Ovary (tissue), 7 donors: ENCODE measurements at regions not wholly inside any gene's neighbourhood (a gene's known extent, or its start where the extent isn't known, plus 50 kb on each side); places are given as distances from the start of the nearest gene placed in this dataset.
"Not testable (repeated sequence)": the region's sequence is repeated elsewhere in the genome, so short reads cannot be mapped to it uniquely, and the experiment has no call there.

Experiments
- DNase-seq, 5 donors: peaks; one replicate each; pipeline ENCODE4 v3.0.0-alpha.2; 2019 to 2020
- H3K27ac ChIP-seq, 2 donors: fragments of 200-600 bp; one replicate each; pipeline versions ENCODE4 v1.5.1 to v1.8.0; 2019 to 2022
- H3K27me3 ChIP-seq: fragments of 200-600 bp; one replicate; pipeline ENCODE4 v1.8.0; 2022
- H3K36me3 ChIP-seq: fragments of 200-600 bp; sonication (generic); one replicate; pipeline ENCODE4 v1.5.1; 2019
- H3K4me1 ChIP-seq: one replicate; pipeline ENCODE4 v1.8.1; 2013; ENCODE audit warnings: mild to moderate bottlenecking, moderate library complexity; ENCODE audit not compliant: insufficient read depth
- H3K4me3 ChIP-seq: fragments of 200-600 bp; sonication (generic); one replicate; pipeline ENCODE4 v1.5.1; 2017
- H3K9me3 ChIP-seq, 2 donors: fragments of 200-600 bp in 1 of 2; sonication (generic) in 1 of 2; one replicate each; pipeline versions ENCODE4 v1.5.1 to v1.8.1; 2013 to 2019; ENCODE audit warnings: mild to moderate bottlenecking in 1 of 2, moderate library complexity in 1 of 2
- EP300 ChIP-seq: sonication (generic); formaldehyde crosslinking; IDR thresholded peaks from one replicate; pipeline ENCODE4 v1.6.1; 2017; ENCODE audit warnings: antibody characterized with exemption
- POLR2A ChIP-seq: fragments of 450-650 bp; IDR thresholded peaks from one replicate; pipeline ENCODE4 v1.6.1; 2017; ENCODE audit warnings: antibody characterized with exemption, mild to moderate bottlenecking, moderate library complexity
- WGBS, 3 donors: extraction: QIAGEN DNeasy Blood & Tissue Kit in 1 of 3; methylation state at CpG; one replicate each; pipeline versions ENCODE4 v1.1.5 to v1.1.7; 2013 to 2017; 5-methylcytosine and 5-hydroxymethylcytosine counted together
- intact Hi-C, 4 donors: fragments of 100-400 bp; cut with DNase I; formaldehyde crosslinking; loops; one replicate each; pipeline versions ENCODE4 v1.11.0 to v1.15.1; 2022 to 2023
- TF ChIP-seq, protein P1 (sequence below), 3 donors: fragments of 450-650 bp in 2 of 3; fragments of 200-600 bp in 1 of 3; IDR thresholded peaks; one replicate each; pipeline versions ENCODE4 v1.5.1 to v1.8.0; 2016 to 2022; ENCODE audit warnings: antibody characterized with exemption in 3 of 3, mild to moderate bottlenecking in 1 of 3
- donor health status: DM: no; HTN: no; CAD: no; lungs with moderate emphysema.
- donor health status: DM: no; HTN: no; CAD: no.
- donor health status: Bipolar disorder and iron deficiency.
- donor health status: DM: no; HTN: no; CAD: no.
- donor health status: DM: yes; HTN: yes; CAD: no.

DNA sequence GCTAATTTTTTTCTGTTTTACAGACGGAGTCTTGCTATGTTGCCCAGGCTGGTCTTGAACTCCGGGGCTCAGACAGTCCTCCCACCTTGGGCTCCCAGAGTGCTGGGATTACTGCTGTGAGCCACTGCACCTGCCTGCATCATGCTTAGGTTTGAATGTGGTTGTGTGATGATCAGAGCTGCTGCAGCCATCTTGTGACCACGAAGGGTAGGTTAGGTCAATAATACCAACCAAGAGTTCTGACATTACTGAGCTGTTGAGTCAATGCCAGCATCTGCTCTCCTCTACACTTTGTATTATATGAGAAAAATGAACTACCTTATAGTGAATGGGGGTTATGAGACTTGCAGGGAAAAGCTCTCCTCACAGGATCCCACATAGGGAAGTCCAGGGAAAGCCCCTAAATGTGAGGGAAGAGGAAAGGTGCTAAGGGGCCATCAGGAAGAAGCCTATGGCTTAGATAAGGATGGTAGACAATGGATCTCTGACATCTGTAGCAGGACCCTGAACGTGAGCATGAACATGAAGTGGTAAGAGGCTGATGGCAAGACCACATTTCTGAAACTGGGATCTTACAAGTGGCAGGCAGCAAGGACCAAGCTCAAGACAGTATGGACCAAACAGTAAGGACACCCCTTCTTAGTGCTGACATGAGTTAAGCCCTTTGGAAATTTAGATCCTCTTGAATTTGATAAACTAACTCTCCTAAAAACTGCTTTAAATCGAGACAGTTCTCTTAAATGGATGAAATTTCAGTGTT is 75.7 kb upstream of the ZNF169 start:
- Histone ChIP-seq H3K27ac (no peak overlapping the region), H3K27me3 (no peaks in the 10 kb centered on the region), H3K36me3 (no peaks in the 10 kb centered on the region), H3K9me3 (no peaks in the 10 kb centered on the region), H3K4me1 (peaks cover 5% of the 10 kb centered on the region), H3K4me3 (no peak overlapping the region)
- TF ChIP-seq POLR2A = no peak
- TF ChIP-seq, protein P1, sequence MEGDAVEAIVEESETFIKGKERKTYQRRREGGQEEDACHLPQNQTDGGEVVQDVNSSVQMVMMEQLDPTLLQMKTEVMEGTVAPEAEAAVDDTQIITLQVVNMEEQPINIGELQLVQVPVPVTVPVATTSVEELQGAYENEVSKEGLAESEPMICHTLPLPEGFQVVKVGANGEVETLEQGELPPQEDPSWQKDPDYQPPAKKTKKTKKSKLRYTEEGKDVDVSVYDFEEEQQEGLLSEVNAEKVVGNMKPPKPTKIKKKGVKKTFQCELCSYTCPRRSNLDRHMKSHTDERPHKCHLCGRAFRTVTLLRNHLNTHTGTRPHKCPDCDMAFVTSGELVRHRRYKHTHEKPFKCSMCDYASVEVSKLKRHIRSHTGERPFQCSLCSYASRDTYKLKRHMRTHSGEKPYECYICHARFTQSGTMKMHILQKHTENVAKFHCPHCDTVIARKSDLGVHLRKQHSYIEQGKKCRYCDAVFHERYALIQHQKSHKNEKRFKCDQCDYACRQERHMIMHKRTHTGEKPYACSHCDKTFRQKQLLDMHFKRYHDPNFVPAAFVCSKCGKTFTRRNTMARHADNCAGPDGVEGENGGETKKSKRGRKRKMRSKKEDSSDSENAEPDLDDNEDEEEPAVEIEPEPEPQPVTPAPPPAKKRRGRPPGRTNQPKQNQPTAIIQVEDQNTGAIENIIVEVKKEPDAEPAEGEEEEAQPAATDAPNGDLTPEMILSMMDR (IDR thresholded peaks at IDR 0.05) = no peak
- TF ChIP-seq EP300 = no peak
- no peak for DNase-seq
- WGBS, 3 donors = 91 to 93% (median 92%) methylated on average over 5 of the region's 5 CpGs
- intact Hi-C loops = no loop called here

DNA sequence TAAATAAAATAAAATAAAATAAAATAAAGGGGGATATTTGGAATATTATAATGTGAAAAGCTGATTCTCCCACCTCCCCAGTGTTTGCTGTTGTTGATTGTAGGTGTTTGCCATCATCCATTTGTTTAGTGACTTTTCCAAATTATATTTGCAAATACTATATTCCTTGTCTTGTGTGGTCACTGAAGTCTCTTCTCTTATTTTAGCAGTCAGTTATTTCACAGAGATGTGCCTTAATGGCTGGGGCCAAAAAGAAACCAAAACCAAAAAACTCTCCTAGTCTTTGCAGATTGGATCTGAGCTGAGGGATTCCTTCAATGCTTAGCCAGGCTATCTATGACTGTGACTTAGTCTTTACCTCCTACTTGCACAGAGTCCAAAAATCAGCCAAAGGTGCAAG is 70.9 kb upstream of the ZNF169 start:
- Histone ChIP-seq H3K27me3 (no peaks in the 10 kb centered on the region), H3K4me1 (no peaks in the 10 kb centered on the region), H3K4me3 (no peak overlapping the region), H3K36me3 (no peaks in the 10 kb centered on the region), H3K27ac (no peak overlapping the region), H3K9me3 (no peaks in the 10 kb centered on the region)
- TF ChIP-seq POLR2A (no peak), EP300 (no peak)
- TF ChIP-seq, protein P1 (IDR thresholded peaks at IDR 0.05) = no peak
- no peak for DNase-seq
- intact Hi-C loops = no loop called here

DNA sequence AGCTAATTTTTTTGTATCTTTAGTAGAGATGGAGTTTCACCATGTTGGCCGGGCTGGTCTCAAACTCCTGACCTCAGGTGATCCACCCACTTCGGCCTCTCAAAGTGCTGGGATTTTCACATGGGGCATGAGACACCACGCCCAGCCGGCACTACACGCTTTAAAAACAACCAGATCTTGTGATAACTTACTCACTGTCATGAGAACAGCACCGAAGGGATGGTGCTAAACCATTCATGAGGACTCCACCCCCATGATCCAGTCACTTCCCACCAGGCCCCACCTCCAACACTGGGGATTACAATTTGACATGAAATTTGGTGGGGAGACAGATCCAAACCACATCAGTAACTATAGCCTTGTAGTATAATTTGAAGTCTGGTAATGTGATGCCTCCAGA is 67.4 kb upstream of the ZNF169 start:
- intact Hi-C loops, H3K27me3 ChIP-seq, H3K4me1 ChIP-seq, H3K9me3 ChIP-seq, H3K4me3 ChIP-seq, H3K27ac ChIP-seq, DNase-seq, H3K36me3 ChIP-seq: not testable (repeated sequence)
- WGBS, 3 donors = 92 to 97% (median 96%) methylated on average over 6 of the region's 6 CpGs

DNA sequence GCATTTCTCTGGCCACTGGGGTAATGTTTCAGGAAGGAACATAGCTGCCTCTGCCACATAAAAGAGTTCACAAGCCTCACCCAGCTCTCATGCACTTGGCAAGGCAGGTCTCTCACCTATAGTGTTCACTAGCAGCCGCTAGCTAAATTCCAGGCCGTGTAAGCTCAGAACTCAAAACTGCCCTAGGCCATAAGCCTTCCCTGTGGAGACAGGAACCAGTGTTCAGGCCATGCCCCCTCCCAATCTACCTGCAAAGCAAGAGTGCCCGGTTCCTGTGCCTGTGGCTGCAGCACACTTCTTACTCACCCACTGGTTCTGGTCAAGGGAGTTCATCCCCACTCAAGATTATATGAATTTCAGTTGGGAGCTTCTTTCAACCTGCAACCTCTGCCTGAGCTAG is 60.7 kb upstream of the ZNF169 start:
- no peaks in the 10 kb centered on the region for H3K4me1 ChIP-seq
- H3K27ac ChIP-seq = no peak overlapping the region
- intact Hi-C loops = no loop called here
- no peaks in the 10 kb centered on the region for H3K27me3 ChIP-seq
- TF ChIP-seq EP300 (no peak), POLR2A (no peak)
- TF ChIP-seq, protein P1 (IDR thresholded peaks at IDR 0.05) = no peak
- no peaks in the 10 kb centered on the region for H3K9me3 ChIP-seq
- no peaks in the 10 kb centered on the region for H3K36me3 ChIP-seq
- no peak overlapping the region for H3K4me3 ChIP-seq
- DNase-seq = no peak
- WGBS, 3 donors = 90 to 94% (median 93%) methylated on average over 3 of the region's 3 CpGs

DNA sequence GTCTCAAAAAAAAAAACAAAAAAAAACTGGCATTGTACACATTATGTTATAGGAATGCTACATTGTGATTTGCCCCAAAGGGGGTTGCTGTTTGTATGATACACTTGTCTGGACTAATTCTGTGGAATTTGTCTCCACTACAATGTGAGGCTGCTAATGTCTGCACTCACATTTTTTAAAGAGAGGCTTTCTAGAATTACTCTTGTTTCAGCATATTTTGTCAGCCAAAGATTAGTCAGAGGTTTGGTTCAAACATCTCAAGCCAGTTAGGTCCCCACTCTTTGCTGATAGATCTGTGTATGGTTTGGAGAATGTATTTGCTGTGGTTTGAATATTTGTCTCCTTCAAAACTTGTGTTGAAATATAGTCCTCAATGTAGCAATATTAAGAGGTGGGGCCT is 59.3 kb upstream of the ZNF169 start:
- Histone ChIP-seq H3K4me1 (no peaks in the 10 kb centered on the region), H3K36me3 (no peaks in the 10 kb centered on the region), H3K9me3 (no peaks in the 10 kb centered on the region), H3K27me3 (no peaks in the 10 kb centered on the region), H3K4me3 (no peak overlapping the region), H3K27ac (no peak overlapping the region)
- intact Hi-C loops = loop anchor here in 1 of 4 donors (10.0 kb wide), 1 partner anchor 535 kb away; no protein-coding TSS in a partner anchor
- TF ChIP-seq EP300 = no peak
- TF ChIP-seq, protein P1 (IDR thresholded peaks at IDR 0.05) = no peak
- no peak for TF ChIP-seq POLR2A
- DNase-seq = no peak
